IMR-90 (cell line): ENCODE measurements at regions not wholly inside any gene's neighbourhood (a gene's known extent, or its start where the extent isn't known, plus 50 kb on each side); places are given as distances from the start of the nearest gene placed in this dataset.

Experiments used
- ATAC-seq: fragments of 200-7000 bp; cut with Tn5 transposase; 2 replicates; pipeline ENCODE4 v1.9.1; 2020; ENCODE audit warnings: low read depth, mild to moderate bottlenecking, moderate library complexity
- BruUV-seq: library from RNA; stranded (reverse); fragments of 400-500 nt; replicated peaks from 2 replicates; lab custom pipeline; 2021; lab: Mats Ljungman, UMichigan
- CTCF ChIA-PET: fragments of 300-600 bp; formaldehyde crosslinking; extraction: SDS; loops from one replicate; lab custom pipeline; 2021; ENCODE audit warnings: antibody characterized with exemption; lab: Yijun Ruan, JAX
- POLR2A ChIA-PET: fragments of 300-600 bp; sonication (Branson Sonifier 250); formaldehyde crosslinking; loops from one replicate; lab custom pipeline; 2022; ENCODE audit warnings: antibody characterized with exemption; ENCODE audit not compliant: unreplicated experiment; lab: Charles Lee
- DNase-seq: peaks from one replicate; pipeline ENCODE4 v3.0.0; 2013
- H2AFZ ChIP-seq: replicated peaks from 2 replicates; pipeline ENCODE3; 2013; ENCODE audit warnings: low read length, mild to moderate bottlenecking; ENCODE audit not compliant: poor library complexity
- H2AK5ac ChIP-seq: 2 replicates; pipeline ENCODE4 v1.6.1; 2013; ENCODE audit warnings: low read depth, low read length, inconsistent platforms
- H2AK9ac ChIP-seq: replicated peaks from 2 replicates; pipeline ENCODE3; 2013; ENCODE audit warnings: mild to moderate bottlenecking, low read depth, low read length, moderate library complexity; ENCODE audit not compliant: poor library complexity
- H2BK120ac ChIP-seq: 2 replicates; pipeline ENCODE4 v1.6.1; 2013; ENCODE audit warnings: low read depth, low read length, inconsistent platforms
- H2BK15ac ChIP-seq: 3 replicates; pipeline ENCODE4 v1.6.1; 2013; ENCODE audit warnings: low read depth, low read length, inconsistent platforms
- H2BK20ac ChIP-seq: 2 replicates; pipeline ENCODE4 v1.6.1; 2013; ENCODE audit warnings: low read depth, mild to moderate bottlenecking, inconsistent platforms, low read length, moderate library complexity
- H2BK5ac ChIP-seq: 2 replicates; pipeline ENCODE4 v1.6.1; 2013; ENCODE audit warnings: mild to moderate bottlenecking, low read depth, low read length, inconsistent platforms; ENCODE audit not compliant: poor library complexity, severe bottlenecking
- H3K14ac ChIP-seq: replicated peaks from 2 replicates; pipeline ENCODE4 v1.6.1; 2013; ENCODE audit warnings: low read depth, low read length, inconsistent platforms
- H3K18ac ChIP-seq: 2 replicates; pipeline ENCODE4 v1.6.1; 2013; ENCODE audit warnings: low read depth, low read length, control low read depth
- H3K23ac ChIP-seq: 2 replicates; pipeline ENCODE4 v1.6.1; 2013; ENCODE audit warnings: low read depth, low read length, inconsistent platforms
- H3K27ac ChIP-seq: 2 replicates; pipeline ENCODE4 v1.5.1; 2013; ENCODE audit warnings: mild to moderate bottlenecking, control low read depth, low read length; ENCODE audit not compliant: insufficient read depth
- H3K27me3 ChIP-seq: 2 replicates; pipeline ENCODE4 v1.6.1; 2013; ENCODE audit warnings: low read length; ENCODE audit not compliant: control insufficient read depth, insufficient read depth
- H3K36me3 ChIP-seq: 2 replicates; pipeline ENCODE4 v1.6.1; 2013; ENCODE audit warnings: low read length, mixed read lengths; ENCODE audit not compliant: control insufficient read depth, insufficient read depth
- H3K4ac ChIP-seq: 2 replicates; pipeline ENCODE4 v1.6.1; 2013; ENCODE audit warnings: low read depth, low read length, inconsistent platforms
- H3K4me1 ChIP-seq: 2 replicates; pipeline ENCODE4 v1.6.1; 2013; ENCODE audit warnings: low read length, mixed read lengths; ENCODE audit not compliant: control insufficient read depth, insufficient read depth
- H3K4me2 ChIP-seq: 2 replicates; pipeline ENCODE4 v1.6.1; 2013; ENCODE audit warnings: low read depth, mild to moderate bottlenecking, control low read depth, low read length, moderate library complexity
- H3K4me3 ChIP-seq: 2 replicates; pipeline ENCODE4 v1.5.1; 2013; ENCODE audit warnings: low read depth, mild to moderate bottlenecking, control low read depth, low read length, moderate library complexity; ENCODE audit not compliant: insufficient read depth
- H3K56ac ChIP-seq: 2 replicates; pipeline ENCODE4 v1.6.1; 2013; ENCODE audit warnings: low read length, inconsistent platforms; ENCODE audit not compliant: insufficient read depth; ENCODE audit errors: extremely low read depth
- H3K79me1 ChIP-seq, 2 experiments: 2 replicates each; pipeline ENCODE4 v1.6.1; 2013; ENCODE audit warnings: low read length in 2 of 2, inconsistent platforms in 1 of 2, low read depth in 1 of 2
- H3K9ac ChIP-seq: 2 replicates; pipeline ENCODE4 v1.6.1; 2013; ENCODE audit warnings: low read depth, low read length, control low read depth
- H3K9me1 ChIP-seq: 2 replicates; pipeline ENCODE4 v1.6.1; 2013; ENCODE audit warnings: low read length, inconsistent platforms; ENCODE audit not compliant: insufficient read depth
- H3K9me3 ChIP-seq: 2 replicates; pipeline ENCODE4 v1.6.1; 2013; ENCODE audit warnings: low read length; ENCODE audit not compliant: control insufficient read depth, insufficient read depth
- H4K20me1 ChIP-seq: 2 replicates; pipeline ENCODE4 v1.6.1; 2013; ENCODE audit warnings: low read length, inconsistent platforms; ENCODE audit not compliant: insufficient read depth
- H4K5ac ChIP-seq: 2 replicates; pipeline ENCODE4 v1.6.1; 2013; ENCODE audit warnings: mild to moderate bottlenecking, low read depth, low read length, control low read depth
- H4K8ac ChIP-seq, 2 experiments: 2 replicates each; pipeline ENCODE4 v1.6.1; 2013; ENCODE audit warnings: low read depth in 2 of 2, low read length in 2 of 2, control low read depth in 1 of 2, inconsistent platforms in 1 of 2
- H4K91ac ChIP-seq: 2 replicates; pipeline ENCODE4 v1.6.1; 2013; ENCODE audit warnings: low read depth, low read length, inconsistent platforms; ENCODE audit not compliant: insufficient read depth
- MXI1 ChIP-seq: IDR thresholded peaks from 2 replicates; pipeline ENCODE4 v1.6.1; 2012; ENCODE audit warnings: low read depth, mild to moderate bottlenecking, low read length, moderate library complexity, borderline replicate concordance
- NFE2L2 ChIP-seq: fragments of 150-350 bp; IDR thresholded peaks from 2 replicates; pipeline ENCODE4 v1.6.1; 2016; ENCODE audit warnings: low read depth, mild to moderate bottlenecking, low read length
- POLR2A ChIP-seq: IDR thresholded peaks from 2 replicates; pipeline ENCODE4 v1.6.1; 2012; ENCODE audit warnings: mild to moderate bottlenecking, low read depth, low read length
- WGBS, 2 experiments: methylation state at CpG; one replicate each; pipeline versions ENCODE4 v1.1.5 to v1.1.7; 2013; ENCODE audit warnings: missing lambda C conversion rate in 2 of 2; ENCODE audit not compliant: insufficient read length in 1 of 2; ENCODE audit errors: extremely low coverage in 2 of 2; 5-methylcytosine and 5-hydroxymethylcytosine counted together
- dilution Hi-C: fragments of 300-500 bp; cut with HindIII; formaldehyde crosslinking; loops from one replicate; pipeline ENCODE4 v1.14.3; 2018; ENCODE audit warnings: low sequenced_read_pairs; ENCODE audit not compliant: unreplicated experiment
- in situ Hi-C: fragments of 300-500 bp; cut with MboI; formaldehyde crosslinking; loops from 3 replicates; pipeline ENCODE4 v1.14.3; 2019; ENCODE audit warnings: low sequenced_read_pairs, inconsistent platforms, mixed read lengths
- intact Hi-C: fragments of 100-400 bp; cut with micrococcal nuclease; formaldehyde crosslinking; loops from 2 replicates; pipeline ENCODE4 v1.10.0; 2022
- TF ChIP-seq, protein P1 (sequence below): conservative IDR thresholded peaks from 2 replicates; pipeline ENCODE4 v1.5.1; 2012; ENCODE audit warnings: mild to moderate bottlenecking, low read depth, low read length, improper control_type of control experiment

GRCh38 chr5:116887104-116887503 is 312.5 kb upstream of the SEMA6A start:
- no TSS peak for BruUV-seq

More at GRCh38 chr5:116887104-116887503, 312.5 kb upstream of the SEMA6A start:
- no peak overlapping the region for H4K91ac ChIP-seq
- no peak overlapping the region for H2AK9ac ChIP-seq
- no peak overlapping the region for H2BK120ac ChIP-seq
- no peaks in the 10 kb centered on the region for H3K27me3 ChIP-seq
- no peaks in the 10 kb centered on the region for H3K36me3 ChIP-seq
- H3K9me3 ChIP-seq = peaks cover 8% of the 10 kb centered on the region
- no peak for TF ChIP-seq POLR2A
- no peak for TF ChIP-seq MXI1
- TF ChIP-seq NFE2L2 = no peak
- TF ChIP-seq, protein P1, sequence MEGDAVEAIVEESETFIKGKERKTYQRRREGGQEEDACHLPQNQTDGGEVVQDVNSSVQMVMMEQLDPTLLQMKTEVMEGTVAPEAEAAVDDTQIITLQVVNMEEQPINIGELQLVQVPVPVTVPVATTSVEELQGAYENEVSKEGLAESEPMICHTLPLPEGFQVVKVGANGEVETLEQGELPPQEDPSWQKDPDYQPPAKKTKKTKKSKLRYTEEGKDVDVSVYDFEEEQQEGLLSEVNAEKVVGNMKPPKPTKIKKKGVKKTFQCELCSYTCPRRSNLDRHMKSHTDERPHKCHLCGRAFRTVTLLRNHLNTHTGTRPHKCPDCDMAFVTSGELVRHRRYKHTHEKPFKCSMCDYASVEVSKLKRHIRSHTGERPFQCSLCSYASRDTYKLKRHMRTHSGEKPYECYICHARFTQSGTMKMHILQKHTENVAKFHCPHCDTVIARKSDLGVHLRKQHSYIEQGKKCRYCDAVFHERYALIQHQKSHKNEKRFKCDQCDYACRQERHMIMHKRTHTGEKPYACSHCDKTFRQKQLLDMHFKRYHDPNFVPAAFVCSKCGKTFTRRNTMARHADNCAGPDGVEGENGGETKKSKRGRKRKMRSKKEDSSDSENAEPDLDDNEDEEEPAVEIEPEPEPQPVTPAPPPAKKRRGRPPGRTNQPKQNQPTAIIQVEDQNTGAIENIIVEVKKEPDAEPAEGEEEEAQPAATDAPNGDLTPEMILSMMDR = no peak
- no peak overlapping the region for H2BK5ac ChIP-seq
- in situ Hi-C loops (no loop called here), intact Hi-C loops (no loop called here), dilution Hi-C loops (no loop called here)
- H3K9me1 ChIP-seq = no peaks in the 10 kb centered on the region
- H3K4me2 ChIP-seq = no peak overlapping the region
- H3K4me1 ChIP-seq = no peaks in the 10 kb centered on the region
- no peak overlapping the region for H3K14ac ChIP-seq
- H3K4ac ChIP-seq = no peak overlapping the region
- no CpG with 5 or more reads among the region's 1 CpG for WGBS, 2 experiments
- no peak overlapping the region for H4K8ac ChIP-seq
- H3K18ac ChIP-seq = no peak overlapping the region
- POLR2A ChIA-PET = no interaction called here
- no peak overlapping the region for H3K4me3 ChIP-seq
- DNase-seq (no peak), ATAC-seq (no peak)
- no peak overlapping the region for H2AK5ac ChIP-seq
- no peaks in the 10 kb centered on the region for H4K20me1 ChIP-seq
- H2BK20ac ChIP-seq = no peak overlapping the region
- no peak overlapping the region for H3K23ac ChIP-seq
- no peaks in the 10 kb centered on the region for H3K79me1 ChIP-seq
- H3K27ac ChIP-seq = no peak overlapping the region
- H4K5ac ChIP-seq = no peak overlapping the region
- no peak overlapping the region for H3K56ac ChIP-seq
- H2AFZ ChIP-seq = no peak overlapping the region
- no peak overlapping the region for H3K9ac ChIP-seq
- CTCF ChIA-PET = no interaction called here
- no peak overlapping the region for H2BK15ac ChIP-seq
